Upper lobe of left lung (tissue), 6 donors: ENCODE measurements at regions not wholly inside any gene's neighbourhood (a gene's known extent, or its start where the extent isn't known, plus 50 kb on each side); places are given as distances from the start of the nearest gene placed in this dataset.

Source experiments
- ATAC-seq, 2 donors: fragments of 200-7000 bp; cut with Tn5 transposase; one replicate each; pipeline ENCODE4 v1.9.1; 2022; ENCODE audit warnings: mild to moderate bottlenecking in 2 of 2, moderate library complexity in 2 of 2; ENCODE audit not compliant: low FRiP score in 2 of 2
- DNase-seq, 2 donors: peaks; one replicate each; pipeline ENCODE4 v3.0.0-alpha.2; 2019 to 2020
- H3K27ac ChIP-seq, 4 donors: fragments of 200-600 bp; sonication (generic); one replicate each; pipeline ENCODE4 v1.5.1; 2016 to 2019
- H3K27me3 ChIP-seq, 4 donors: fragments of 200-600 bp; sonication (generic); one replicate each; pipeline ENCODE4 v1.5.1; 2017 to 2019
- H3K36me3 ChIP-seq, 4 donors: fragments of 200-600 bp; sonication (generic); one replicate each; pipeline ENCODE4 v1.5.1; 2016 to 2019
- H3K4me1 ChIP-seq, 4 donors: fragments of 200-600 bp; sonication (generic); one replicate each; pipeline ENCODE4 v1.5.1; 2018 to 2019
- H3K4me3 ChIP-seq, 4 donors: fragments of 200-600 bp; sonication (generic); one replicate each; pipeline ENCODE4 v1.5.1; 2017 to 2019; ENCODE audit warnings: mild to moderate bottlenecking in 2 of 4, moderate library complexity in 1 of 4
- H3K9me3 ChIP-seq, 4 donors: fragments of 200-600 bp; sonication (generic); one replicate each; pipeline ENCODE4 v1.5.1; 2018 to 2019
- EP300 ChIP-seq, 4 donors: sonication (generic); formaldehyde crosslinking; IDR thresholded peaks; one replicate each; pipeline ENCODE4 v1.5.1; 2017; ENCODE audit warnings: antibody characterized with exemption in 4 of 4, control low read depth in 2 of 4
- POLR2A ChIP-seq, 4 donors: fragments of 450-650 bp; IDR thresholded peaks; one replicate each; pipeline ENCODE4 v1.5.1; 2016 to 2017; ENCODE audit warnings: antibody characterized with exemption in 4 of 4, mild to moderate bottlenecking in 2 of 4
- POLR2AphosphoS5 ChIP-seq, 2 donors: sonication (generic); formaldehyde crosslinking; IDR thresholded peaks; one replicate each; pipeline ENCODE4 v1.5.1; 2017; ENCODE audit warnings: antibody characterized with exemption in 2 of 2
- WGBS, 2 donors: methylation state at CpG; one replicate each; pipeline ENCODE4 v1.1.5; 2017 to 2018; 5-methylcytosine and 5-hydroxymethylcytosine counted together
- TF ChIP-seq, protein P1 (sequence below), 6 experiments: fragments of 450-650 bp in 4 of 6; fragments of 200-600 bp in 2 of 6; sonication (generic) in 2 of 6; IDR thresholded peaks; one replicate each; pipeline ENCODE4 v1.5.1; 2016 to 2019; ENCODE audit warnings: antibody characterized with exemption in 6 of 6
- donor health status: DM: no; HTN: no; CAD: no; lungs with moderate emphysema.
- donor health status: DM: no; HTN: yes; CAD: no; lungs with severe emphysema.

DNA sequence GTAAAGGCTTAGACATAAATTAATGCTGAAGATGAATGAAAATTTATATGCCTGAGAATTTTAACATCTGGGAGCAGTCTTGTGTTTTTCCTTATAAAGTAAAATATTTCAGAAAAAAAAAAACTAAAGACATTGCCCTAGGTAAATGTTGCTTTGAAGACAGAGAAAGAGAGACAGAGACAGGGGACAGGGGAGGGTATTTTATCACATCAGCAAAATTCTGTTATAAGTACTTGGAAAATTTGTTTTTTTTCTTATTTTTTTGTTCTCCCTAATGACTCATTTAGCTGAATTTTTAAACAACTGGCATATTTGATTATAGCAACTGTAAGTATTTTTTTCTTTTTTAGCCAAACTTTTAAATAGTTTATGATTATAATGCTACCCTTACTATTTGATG, 1540.6 kb upstream of the GBE1 start:
- H3K4me3 ChIP-seq = no peak overlapping the region
- ATAC-seq (no peak), DNase-seq (no peak)
- no peaks in the 10 kb centered on the region for H3K4me1 ChIP-seq
- TF ChIP-seq EP300 (IDR thresholded peaks at IDR 0.05) (no peak), POLR2A (IDR thresholded peaks at IDR 0.05) (no peak), POLR2AphosphoS5 (IDR thresholded peaks at IDR 0.05) (no peak)
- TF ChIP-seq, protein P1, sequence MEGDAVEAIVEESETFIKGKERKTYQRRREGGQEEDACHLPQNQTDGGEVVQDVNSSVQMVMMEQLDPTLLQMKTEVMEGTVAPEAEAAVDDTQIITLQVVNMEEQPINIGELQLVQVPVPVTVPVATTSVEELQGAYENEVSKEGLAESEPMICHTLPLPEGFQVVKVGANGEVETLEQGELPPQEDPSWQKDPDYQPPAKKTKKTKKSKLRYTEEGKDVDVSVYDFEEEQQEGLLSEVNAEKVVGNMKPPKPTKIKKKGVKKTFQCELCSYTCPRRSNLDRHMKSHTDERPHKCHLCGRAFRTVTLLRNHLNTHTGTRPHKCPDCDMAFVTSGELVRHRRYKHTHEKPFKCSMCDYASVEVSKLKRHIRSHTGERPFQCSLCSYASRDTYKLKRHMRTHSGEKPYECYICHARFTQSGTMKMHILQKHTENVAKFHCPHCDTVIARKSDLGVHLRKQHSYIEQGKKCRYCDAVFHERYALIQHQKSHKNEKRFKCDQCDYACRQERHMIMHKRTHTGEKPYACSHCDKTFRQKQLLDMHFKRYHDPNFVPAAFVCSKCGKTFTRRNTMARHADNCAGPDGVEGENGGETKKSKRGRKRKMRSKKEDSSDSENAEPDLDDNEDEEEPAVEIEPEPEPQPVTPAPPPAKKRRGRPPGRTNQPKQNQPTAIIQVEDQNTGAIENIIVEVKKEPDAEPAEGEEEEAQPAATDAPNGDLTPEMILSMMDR (IDR thresholded peaks at IDR 0.05) = no peak
- H3K27me3 ChIP-seq = no peaks in the 10 kb centered on the region
- H3K9me3 ChIP-seq = no peaks in the 10 kb centered on the region
- no peaks in the 10 kb centered on the region for H3K36me3 ChIP-seq
- H3K27ac ChIP-seq = no peak overlapping the region

GRCh38 chr3:83317605-83318004, 1556.2 kb upstream of the GBE1 start:
- 67 to 78% methylated on average over 3 of the region's 3 CpGs for WGBS, 2 donors
- DNase-seq (no peak), ATAC-seq (no peak)
- Histone ChIP-seq H3K27ac (no peak overlapping the region), H3K9me3 (no peaks in the 10 kb centered on the region), H3K4me1 (no peaks in the 10 kb centered on the region), H3K4me3 (no peak overlapping the region), H3K36me3 (no peaks in the 10 kb centered on the region), H3K27me3 (no peaks in the 10 kb centered on the region)
- TF ChIP-seq EP300 (IDR thresholded peaks at IDR 0.05) = no peak
- no peak for TF ChIP-seq POLR2A (IDR thresholded peaks at IDR 0.05)
- no peak for TF ChIP-seq POLR2AphosphoS5 (IDR thresholded peaks at IDR 0.05)
- TF ChIP-seq, protein P1 (IDR thresholded peaks at IDR 0.05) = no peak

DNA sequence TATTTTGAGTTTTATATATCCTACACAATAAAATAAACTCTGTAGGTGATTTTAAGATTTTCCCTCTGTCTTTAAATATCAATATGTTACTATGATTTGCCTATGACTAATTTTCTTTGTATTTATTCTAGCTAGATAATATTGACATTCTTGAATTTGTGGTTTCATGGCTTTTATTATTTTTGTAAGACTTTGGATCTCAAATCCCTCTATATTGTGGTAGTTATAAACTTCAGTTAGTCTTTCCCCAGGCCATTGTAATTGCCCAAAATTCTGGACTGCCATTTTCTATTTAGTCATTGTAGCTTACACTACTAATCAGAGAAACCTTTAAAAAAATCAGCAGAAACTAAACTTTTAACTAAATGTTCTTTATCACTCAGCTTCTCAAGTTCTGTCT, 1559.3 kb upstream of the GBE1 start:
- no peaks in the 10 kb centered on the region for H3K4me1 ChIP-seq
- DNase-seq (no peak), ATAC-seq (no peak)
- H3K27me3 ChIP-seq = no peaks in the 10 kb centered on the region
- no peak overlapping the region for H3K4me3 ChIP-seq
- TF ChIP-seq POLR2AphosphoS5 (IDR thresholded peaks at IDR 0.05) (no peak), POLR2A (IDR thresholded peaks at IDR 0.05) (no peak), EP300 (IDR thresholded peaks at IDR 0.05) (no peak)
- TF ChIP-seq, protein P1 (IDR thresholded peaks at IDR 0.05) = no peak
- H3K36me3 ChIP-seq = no peaks in the 10 kb centered on the region
- H3K27ac ChIP-seq = no peak overlapping the region
- H3K9me3 ChIP-seq = no peaks in the 10 kb centered on the region

DNA sequence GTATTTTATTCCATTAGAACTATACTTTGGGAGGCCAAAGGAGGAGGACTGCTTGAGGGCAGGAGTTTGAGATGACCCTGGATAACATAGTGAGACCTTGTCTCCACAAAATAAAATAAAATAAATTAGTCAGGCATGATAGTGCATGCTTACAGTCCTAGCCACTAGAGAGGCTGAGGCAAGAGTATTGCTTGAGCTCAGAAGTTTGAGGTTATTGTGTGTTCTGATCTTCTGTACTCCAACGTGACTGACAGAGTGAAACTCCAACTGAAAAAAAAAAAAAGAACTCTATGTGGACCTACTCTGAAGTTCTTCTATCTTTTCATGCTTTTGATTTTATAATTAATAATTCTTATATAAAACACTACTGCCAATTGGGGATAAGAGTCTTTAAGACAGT, 1560.0 kb upstream of the GBE1 start:
- TF ChIP-seq POLR2AphosphoS5 (IDR thresholded peaks at IDR 0.05) = no peak
- no peak for TF ChIP-seq EP300 (IDR thresholded peaks at IDR 0.05)
- no peak for TF ChIP-seq POLR2A (IDR thresholded peaks at IDR 0.05)
- TF ChIP-seq, protein P1 (IDR thresholded peaks at IDR 0.05) = no peak
- 76 to 78% methylated on average over 1 of the region's 1 CpG for WGBS, 2 donors
- no peaks in the 10 kb centered on the region for H3K27me3 ChIP-seq
- ATAC-seq (no peak), DNase-seq (no peak)
- no peak overlapping the region for H3K27ac ChIP-seq
- no peaks in the 10 kb centered on the region for H3K9me3 ChIP-seq
- H3K4me1 ChIP-seq = no peaks in the 10 kb centered on the region
- H3K36me3 ChIP-seq = no peaks in the 10 kb centered on the region
- H3K4me3 ChIP-seq = no peak overlapping the region

DNA sequence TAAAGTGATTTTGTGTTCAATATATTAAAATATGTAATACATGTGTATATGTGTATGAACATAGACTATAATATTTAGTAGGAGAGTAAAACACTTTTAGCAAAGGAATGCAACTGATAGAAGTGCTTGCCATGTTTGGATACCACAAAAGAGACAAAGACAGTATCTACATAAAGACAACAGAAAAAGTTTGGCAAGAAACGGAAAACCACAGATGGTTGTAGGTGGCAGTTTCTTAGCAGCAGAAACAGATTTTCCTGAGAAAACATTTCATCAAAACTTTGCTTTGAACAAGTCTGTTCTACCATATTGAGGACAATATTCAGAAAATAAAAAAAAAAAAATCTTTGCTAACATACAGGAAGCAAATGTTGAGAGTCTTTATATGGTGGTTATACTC, 1560.4 kb upstream of the GBE1 start:
- no peak overlapping the region for H3K4me3 ChIP-seq
- no peak for ATAC-seq
- no peaks in the 10 kb centered on the region for H3K9me3 ChIP-seq
- no peaks in the 10 kb centered on the region for H3K36me3 ChIP-seq
- no peak for DNase-seq
- H3K27ac ChIP-seq = no peak overlapping the region
- WGBS, 2 donors = 82 to 87% methylated on average over 1 of the region's 1 CpG
- no peak for TF ChIP-seq EP300 (IDR thresholded peaks at IDR 0.05)
- no peak for TF ChIP-seq POLR2AphosphoS5 (IDR thresholded peaks at IDR 0.05)
- TF ChIP-seq, protein P1 (IDR thresholded peaks at IDR 0.05) = no peak
- no peak for TF ChIP-seq POLR2A (IDR thresholded peaks at IDR 0.05)
- no peaks in the 10 kb centered on the region for H3K27me3 ChIP-seq
- no peaks in the 10 kb centered on the region for H3K4me1 ChIP-seq
